Lung (tissue), 11 donors: ENCODE measurements at regions not wholly inside any gene's neighbourhood (a gene's known extent, or its start where the extent isn't known, plus 50 kb on each side); places are given as distances from the start of the nearest gene placed in this dataset.

Experiments
- ATAC-seq: fragments of 200-7000 bp; cut with Tn5 transposase; one replicate; pipeline ENCODE4 v1.9.1; 2020; ENCODE audit warnings: moderate number of reproducible peaks; ENCODE audit not compliant: insufficient read depth, low FRiP score
- DNase-seq, 3 donors: peaks; one replicate each; pipeline ENCODE4 v3.0.0-alpha.2; 2013 to 2017
- H3K27ac ChIP-seq, 2 donors: one replicate each; pipeline ENCODE4 v1.5.1; 2013; ENCODE audit warnings: mild to moderate bottlenecking in 2 of 2, moderate library complexity in 2 of 2, control low read depth in 1 of 2, inconsistent platforms in 1 of 2, low read depth in 1 of 2, low read length in 1 of 2
- H3K27me3 ChIP-seq, 3 donors: one replicate each; pipeline ENCODE4 v1.5.1; 2013; ENCODE audit warnings: low read length in 2 of 3; ENCODE audit not compliant: control insufficient read depth in 3 of 3, insufficient read depth in 3 of 3
- H3K36me3 ChIP-seq, 4 donors: one replicate each; pipeline ENCODE4 v1.5.1; 2013; ENCODE audit warnings: low read length in 4 of 4, mild to moderate bottlenecking in 1 of 4, moderate library complexity in 1 of 4; ENCODE audit not compliant: control insufficient read depth in 4 of 4, insufficient read depth in 4 of 4
- H3K4me1 ChIP-seq, 5 donors: one replicate each; pipeline ENCODE4 v1.5.1; 2013; ENCODE audit warnings: low read length in 5 of 5, mild to moderate bottlenecking in 2 of 5, moderate library complexity in 1 of 5; ENCODE audit not compliant: control insufficient read depth in 5 of 5, insufficient read depth in 5 of 5
- H3K4me3 ChIP-seq: one replicate; pipeline ENCODE4 v1.5.1; 2013; ENCODE audit warnings: mild to moderate bottlenecking, control low read depth, moderate library complexity
- H3K9ac ChIP-seq, 2 donors: one replicate each; pipeline ENCODE4 v1.5.1; 2013; ENCODE audit warnings: low read length in 2 of 2, control low read depth in 1 of 2; ENCODE audit not compliant: insufficient read depth in 1 of 2
- H3K9me3 ChIP-seq, 4 donors: one replicate each; pipeline ENCODE4 v1.5.1; 2013; ENCODE audit warnings: low read length in 3 of 4, mild to moderate bottlenecking in 1 of 4, moderate library complexity in 1 of 4; ENCODE audit not compliant: control insufficient read depth in 4 of 4, insufficient read depth in 3 of 4
- WGBS, 2 donors: extraction: QIAGEN DNeasy Blood & Tissue Kit; methylation state at CpG; one replicate each; pipeline ENCODE4 v1.1.7; 2013; 5-methylcytosine and 5-hydroxymethylcytosine counted together
- TF ChIP-seq, protein P1 (sequence below): IDR thresholded peaks from 2 replicates; pipeline ENCODE4 v1.5.1; 2012; ENCODE audit warnings: mild to moderate bottlenecking; ENCODE audit errors: control extremely low read depth, extremely low read depth
- donor health status: control.
- donor health status: control.
- donor health status: Bipolar disorder and iron deficiency.
- donor health status: healthy.
- donor health status: DM: yes; HTN: yes; CAD: no.

DNA sequence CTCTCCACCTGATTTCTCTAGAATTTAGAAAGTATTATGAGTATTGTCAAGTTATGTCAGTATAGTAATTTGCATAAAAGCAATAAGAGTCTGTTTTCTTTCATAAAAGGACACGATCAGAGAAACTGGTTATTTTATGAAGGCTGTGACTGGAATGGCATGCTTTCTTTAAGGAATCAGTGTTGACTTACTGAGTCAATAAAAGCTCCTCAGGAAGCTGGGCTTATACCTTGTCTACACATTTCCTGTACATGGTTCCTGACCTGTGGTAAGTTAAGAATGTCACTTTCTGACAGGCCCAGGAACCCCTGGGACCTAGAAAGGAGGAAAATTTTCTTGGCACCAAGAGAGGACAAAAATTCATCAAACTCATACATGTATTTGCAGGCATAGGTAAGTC, 1224.0 kb upstream of the ADGRB3 start:
- H3K27me3 ChIP-seq, result no peaks in the 10 kb centered on the region
- TF ChIP-seq, protein P1, sequence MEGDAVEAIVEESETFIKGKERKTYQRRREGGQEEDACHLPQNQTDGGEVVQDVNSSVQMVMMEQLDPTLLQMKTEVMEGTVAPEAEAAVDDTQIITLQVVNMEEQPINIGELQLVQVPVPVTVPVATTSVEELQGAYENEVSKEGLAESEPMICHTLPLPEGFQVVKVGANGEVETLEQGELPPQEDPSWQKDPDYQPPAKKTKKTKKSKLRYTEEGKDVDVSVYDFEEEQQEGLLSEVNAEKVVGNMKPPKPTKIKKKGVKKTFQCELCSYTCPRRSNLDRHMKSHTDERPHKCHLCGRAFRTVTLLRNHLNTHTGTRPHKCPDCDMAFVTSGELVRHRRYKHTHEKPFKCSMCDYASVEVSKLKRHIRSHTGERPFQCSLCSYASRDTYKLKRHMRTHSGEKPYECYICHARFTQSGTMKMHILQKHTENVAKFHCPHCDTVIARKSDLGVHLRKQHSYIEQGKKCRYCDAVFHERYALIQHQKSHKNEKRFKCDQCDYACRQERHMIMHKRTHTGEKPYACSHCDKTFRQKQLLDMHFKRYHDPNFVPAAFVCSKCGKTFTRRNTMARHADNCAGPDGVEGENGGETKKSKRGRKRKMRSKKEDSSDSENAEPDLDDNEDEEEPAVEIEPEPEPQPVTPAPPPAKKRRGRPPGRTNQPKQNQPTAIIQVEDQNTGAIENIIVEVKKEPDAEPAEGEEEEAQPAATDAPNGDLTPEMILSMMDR, result no peak
- no peak overlapping the region for H3K4me3 ChIP-seq
- H3K4me1 ChIP-seq, result no peaks in the 10 kb centered on the region
- ATAC-seq, result no peak
- DNase-seq, result no peak
- no peaks in the 10 kb centered on the region for H3K36me3 ChIP-seq
- 30 to 43% methylated on average over 1 of the region's 1 CpG for WGBS, 2 donors
- no peak overlapping the region for H3K9ac ChIP-seq
- H3K27ac ChIP-seq, result no peak overlapping the region
- H3K9me3 ChIP-seq, result peaks cover 0 to under 1% (median under 1%) of the 10 kb centered on the region in 4 donors

DNA sequence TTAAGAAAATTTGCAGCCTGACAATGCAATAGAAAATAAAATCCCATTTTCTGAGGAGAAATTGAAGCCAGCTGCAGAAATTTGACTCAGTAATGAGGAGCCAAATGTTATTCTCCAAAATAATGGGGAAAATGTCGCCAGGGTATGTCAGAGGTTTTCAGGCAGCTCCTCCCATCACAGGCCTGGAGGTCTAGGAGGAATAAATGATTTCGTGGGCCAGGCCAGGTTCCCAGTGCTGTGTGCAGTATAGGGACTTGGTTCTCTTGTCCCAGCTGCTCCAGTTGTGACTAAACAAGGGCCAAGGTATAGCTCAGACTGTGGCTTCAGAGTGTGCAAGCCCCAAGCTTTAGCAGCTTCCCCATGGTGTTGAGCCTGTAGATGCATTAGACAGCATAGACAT, 1240.8 kb upstream of the ADGRB3 start:
- 53 to 55% methylated on average over 2 of the region's 2 CpGs for WGBS, 2 donors
- peaks cover 0 to 4% (median 1%) of the 10 kb centered on the region in 4 donors for H3K9me3 ChIP-seq
- H3K4me1 ChIP-seq, result no peaks in the 10 kb centered on the region
- H3K27ac ChIP-seq, result no peak overlapping the region
- H3K27me3 ChIP-seq, result no peaks in the 10 kb centered on the region
- ATAC-seq (no peak), DNase-seq (no peak)
- no peaks in the 10 kb centered on the region for H3K36me3 ChIP-seq
- no peak overlapping the region for H3K9ac ChIP-seq
- TF ChIP-seq, protein P1, result no peak
- no peak overlapping the region for H3K4me3 ChIP-seq

DNA sequence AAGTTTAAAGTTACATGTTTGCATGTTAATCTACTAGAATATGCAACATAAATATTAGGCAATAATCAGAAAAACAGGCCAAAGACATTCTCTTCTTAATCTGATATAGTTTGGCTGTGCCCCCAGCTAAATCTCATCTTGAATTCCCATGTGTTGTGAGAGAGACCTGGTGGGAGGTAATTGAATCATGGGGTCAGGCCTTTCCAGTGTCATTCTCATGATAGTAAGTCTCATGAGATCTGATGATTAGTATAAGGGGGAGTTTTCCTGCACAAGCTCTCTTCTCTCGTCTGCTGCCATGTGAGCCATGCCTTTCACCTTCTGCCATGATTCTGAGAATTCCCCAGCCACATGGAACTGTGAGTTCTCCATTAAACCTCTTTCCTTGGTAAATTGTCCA, 1241.7 kb upstream of the ADGRB3 start:
- Histone ChIP-seq H3K27me3 (no peaks in the 10 kb centered on the region), H3K9me3 (peaks cover 0 to 4% (median 1%) of the 10 kb centered on the region in 4 donors), H3K36me3 (no peaks in the 10 kb centered on the region), H3K9ac (no peak overlapping the region), H3K27ac (no peak overlapping the region), H3K4me1 (no peaks in the 10 kb centered on the region), H3K4me3 (no peak overlapping the region)
- ATAC-seq (no peak), DNase-seq (no peak)
- TF ChIP-seq, protein P1, result no peak
- WGBS, 2 donors, result 72 to 85% methylated on average over 1 of the region's 1 CpG

DNA sequence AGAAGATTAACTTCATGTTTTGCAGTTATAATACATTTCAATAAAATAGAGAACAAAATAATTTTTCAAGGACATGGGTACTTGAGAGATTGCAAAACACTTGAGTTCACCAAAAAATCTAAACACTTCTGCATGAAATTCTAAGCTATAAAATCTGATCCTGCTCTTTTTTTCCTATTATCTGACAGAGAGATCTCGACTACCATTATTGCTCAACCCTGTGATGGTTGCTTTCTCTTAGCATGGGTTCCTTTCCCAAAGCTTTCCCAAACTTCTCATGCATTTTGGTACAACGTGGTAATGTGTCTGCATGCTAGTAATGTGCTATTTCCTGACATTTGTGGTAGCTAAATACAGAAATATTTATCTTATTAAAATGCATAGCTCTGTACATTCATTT, 1243.1 kb upstream of the ADGRB3 start:
- no peak for ATAC-seq
- H3K27ac ChIP-seq, result no peak overlapping the region
- 46 to 56% methylated on average over 2 of the region's 2 CpGs for WGBS, 2 donors

More for the DNA sequence above, 1243.1 kb upstream of the ADGRB3 start:
- no peak for DNase-seq
- Histone ChIP-seq H3K27me3 (no peaks in the 10 kb centered on the region), H3K36me3 (no peaks in the 10 kb centered on the region), H3K4me3 (no peak overlapping the region), H3K4me1 (no peaks in the 10 kb centered on the region), H3K9me3 (peaks cover 0 to 4% (median 1%) of the 10 kb centered on the region in 4 donors), H3K9ac (no peak overlapping the region)
- TF ChIP-seq, protein P1, result no peak
